WTC11 (cell line): ENCODE measurements at regions not wholly inside any gene's neighbourhood (a gene's known extent, or its start where the extent isn't known, plus 50 kb on each side); places are given as distances from the start of the nearest gene placed in this dataset.

Source experiments
- CREM ChIP-seq: sonication (generic); formaldehyde crosslinking; IDR thresholded peaks from 2 replicates; pipeline ENCODE4 v1.8.1; 2022; ENCODE audit warnings: mild to moderate bottlenecking, missing genetic modification reagents, moderate library complexity
- CTCF ChIP-seq: fragments of 200-600 bp; IDR thresholded peaks from 2 replicates; pipeline ENCODE4 v1.8.0; 2022; ENCODE audit warnings: antibody characterized with exemption
- IRF2 ChIP-seq: sonication (generic); formaldehyde crosslinking; IDR thresholded peaks from 2 replicates; pipeline ENCODE4 v1.8.0; 2022; ENCODE audit warnings: low read depth, missing genetic modification reagents, borderline replicate concordance
- KAT7 ChIP-seq: sonication (generic); formaldehyde crosslinking; IDR thresholded peaks from 2 replicates; pipeline ENCODE4 v1.8.1; 2023; ENCODE audit warnings: missing genetic modification reagents, mild to moderate bottlenecking, borderline replicate concordance
- NR1H2 ChIP-seq: sonication (generic); formaldehyde crosslinking; IDR thresholded peaks from 2 replicates; pipeline ENCODE4 v1.9.0; 2021; ENCODE audit warnings: mild to moderate bottlenecking, moderate library complexity, missing genetic modification reagents
- TEAD1 ChIP-seq: sonication (generic); formaldehyde crosslinking; IDR thresholded peaks from 2 replicates; pipeline ENCODE4 v1.8.0; 2022; ENCODE audit warnings: mild to moderate bottlenecking, missing genetic modification reagents
- TEAD4 ChIP-seq: sonication (generic); formaldehyde crosslinking; IDR thresholded peaks from 2 replicates; pipeline ENCODE4 v1.8.0; 2022; ENCODE audit warnings: mild to moderate bottlenecking, missing genetic modification reagents
- ZNF138 ChIP-seq: sonication (generic); formaldehyde crosslinking; conservative IDR thresholded peaks from 2 replicates; pipeline ENCODE4 v1.8.1; 2022; ENCODE audit warnings: mild to moderate bottlenecking, moderate library complexity, missing genetic modification reagents
- TF ChIP-seq, protein P1 (sequence below): sonication (generic); formaldehyde crosslinking; IDR thresholded peaks from 2 replicates; pipeline ENCODE4 v1.8.0; 2022; ENCODE audit warnings: mild to moderate bottlenecking, missing genetic modification reagents
- TF ChIP-seq, protein P2 (sequence below): sonication (generic); formaldehyde crosslinking; conservative IDR thresholded peaks from 2 replicates; pipeline ENCODE4 v1.8.1; 2023; ENCODE audit warnings: mild to moderate bottlenecking, low read depth, missing genetic modification reagents, moderate library complexity
- TF ChIP-seq, protein P3 (sequence below): sonication (generic); formaldehyde crosslinking; IDR thresholded peaks from 2 replicates; pipeline ENCODE4 v1.8.1; 2022; ENCODE audit warnings: low read depth, missing genetic modification reagents, borderline replicate concordance
- TF ChIP-seq, protein P4 (sequence below): sonication (generic); formaldehyde crosslinking; IDR thresholded peaks from 2 replicates; pipeline ENCODE4 v1.8.0; 2022; ENCODE audit warnings: mild to moderate bottlenecking, missing genetic modification reagents
- TF ChIP-seq, protein P5 (sequence below): sonication (generic); formaldehyde crosslinking; IDR thresholded peaks from 2 replicates; pipeline ENCODE4 v1.8.1; 2022; ENCODE audit warnings: mild to moderate bottlenecking, missing genetic modification reagents, moderate library complexity, borderline replicate concordance

DNA sequence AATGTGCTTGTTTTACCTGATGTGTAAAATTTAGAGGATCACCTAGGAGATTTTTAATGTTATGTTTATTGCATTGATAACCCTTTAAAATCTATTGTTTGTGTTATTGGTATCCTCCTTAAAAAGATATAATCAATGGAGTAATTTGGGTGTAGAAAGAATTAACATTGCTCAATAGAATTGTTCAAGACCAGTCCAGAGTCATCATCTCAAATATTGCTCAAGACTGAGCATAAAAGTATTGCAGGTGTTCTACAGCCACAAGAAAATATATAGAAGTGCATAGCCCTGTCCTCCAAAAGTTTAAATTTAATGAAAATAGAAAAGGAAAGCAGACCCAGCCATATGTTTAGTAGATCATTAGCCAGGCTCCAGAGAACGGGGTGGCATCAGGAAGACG is 102.5 kb upstream of the ARID2 start:
- no peak for TF ChIP-seq CTCF
- TF ChIP-seq, protein P1, sequence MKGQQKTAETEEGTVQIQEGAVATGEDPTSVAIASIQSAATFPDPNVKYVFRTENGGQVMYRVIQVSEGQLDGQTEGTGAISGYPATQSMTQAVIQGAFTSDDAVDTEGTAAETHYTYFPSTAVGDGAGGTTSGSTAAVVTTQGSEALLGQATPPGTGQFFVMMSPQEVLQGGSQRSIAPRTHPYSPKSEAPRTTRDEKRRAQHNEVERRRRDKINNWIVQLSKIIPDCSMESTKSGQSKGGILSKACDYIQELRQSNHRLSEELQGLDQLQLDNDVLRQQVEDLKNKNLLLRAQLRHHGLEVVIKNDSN (CRISPR knock-in tag), result no peak
- TF ChIP-seq, protein P2, sequence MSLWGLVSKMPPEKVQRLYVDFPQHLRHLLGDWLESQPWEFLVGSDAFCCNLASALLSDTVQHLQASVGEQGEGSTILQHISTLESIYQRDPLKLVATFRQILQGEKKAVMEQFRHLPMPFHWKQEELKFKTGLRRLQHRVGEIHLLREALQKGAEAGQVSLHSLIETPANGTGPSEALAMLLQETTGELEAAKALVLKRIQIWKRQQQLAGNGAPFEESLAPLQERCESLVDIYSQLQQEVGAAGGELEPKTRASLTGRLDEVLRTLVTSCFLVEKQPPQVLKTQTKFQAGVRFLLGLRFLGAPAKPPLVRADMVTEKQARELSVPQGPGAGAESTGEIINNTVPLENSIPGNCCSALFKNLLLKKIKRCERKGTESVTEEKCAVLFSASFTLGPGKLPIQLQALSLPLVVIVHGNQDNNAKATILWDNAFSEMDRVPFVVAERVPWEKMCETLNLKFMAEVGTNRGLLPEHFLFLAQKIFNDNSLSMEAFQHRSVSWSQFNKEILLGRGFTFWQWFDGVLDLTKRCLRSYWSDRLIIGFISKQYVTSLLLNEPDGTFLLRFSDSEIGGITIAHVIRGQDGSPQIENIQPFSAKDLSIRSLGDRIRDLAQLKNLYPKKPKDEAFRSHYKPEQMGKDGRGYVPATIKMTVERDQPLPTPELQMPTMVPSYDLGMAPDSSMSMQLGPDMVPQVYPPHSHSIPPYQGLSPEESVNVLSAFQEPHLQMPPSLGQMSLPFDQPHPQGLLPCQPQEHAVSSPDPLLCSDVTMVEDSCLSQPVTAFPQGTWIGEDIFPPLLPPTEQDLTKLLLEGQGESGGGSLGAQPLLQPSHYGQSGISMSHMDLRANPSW (CRISPR knock-in tag), result no peak
- TF ChIP-seq IRF2 (CRISPR knock-in tag), result no peak
- TF ChIP-seq, protein P3, sequence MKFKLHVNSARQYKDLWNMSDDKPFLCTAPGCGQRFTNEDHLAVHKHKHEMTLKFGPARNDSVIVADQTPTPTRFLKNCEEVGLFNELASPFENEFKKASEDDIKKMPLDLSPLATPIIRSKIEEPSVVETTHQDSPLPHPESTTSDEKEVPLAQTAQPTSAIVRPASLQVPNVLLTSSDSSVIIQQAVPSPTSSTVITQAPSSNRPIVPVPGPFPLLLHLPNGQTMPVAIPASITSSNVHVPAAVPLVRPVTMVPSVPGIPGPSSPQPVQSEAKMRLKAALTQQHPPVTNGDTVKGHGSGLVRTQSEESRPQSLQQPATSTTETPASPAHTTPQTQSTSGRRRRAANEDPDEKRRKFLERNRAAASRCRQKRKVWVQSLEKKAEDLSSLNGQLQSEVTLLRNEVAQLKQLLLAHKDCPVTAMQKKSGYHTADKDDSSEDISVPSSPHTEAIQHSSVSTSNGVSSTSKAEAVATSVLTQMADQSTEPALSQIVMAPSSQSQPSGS, result no peak
- TF ChIP-seq TEAD4 (CRISPR knock-in tag), result no peak
- TF ChIP-seq ZNF138 (CRISPR knock-in tag), result no peak
- TF ChIP-seq, protein P4, sequence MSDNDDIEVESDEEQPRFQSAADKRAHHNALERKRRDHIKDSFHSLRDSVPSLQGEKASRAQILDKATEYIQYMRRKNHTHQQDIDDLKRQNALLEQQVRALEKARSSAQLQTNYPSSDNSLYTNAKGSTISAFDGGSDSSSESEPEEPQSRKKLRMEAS (CRISPR knock-in tag), result no peak
- no peak for TF ChIP-seq NR1H2 (CRISPR knock-in tag)
- no peak for TF ChIP-seq TEAD1 (CRISPR knock-in tag)
- no peak for TF ChIP-seq CREM
- no peak for TF ChIP-seq KAT7 (CRISPR knock-in tag)
- TF ChIP-seq, protein P5, sequence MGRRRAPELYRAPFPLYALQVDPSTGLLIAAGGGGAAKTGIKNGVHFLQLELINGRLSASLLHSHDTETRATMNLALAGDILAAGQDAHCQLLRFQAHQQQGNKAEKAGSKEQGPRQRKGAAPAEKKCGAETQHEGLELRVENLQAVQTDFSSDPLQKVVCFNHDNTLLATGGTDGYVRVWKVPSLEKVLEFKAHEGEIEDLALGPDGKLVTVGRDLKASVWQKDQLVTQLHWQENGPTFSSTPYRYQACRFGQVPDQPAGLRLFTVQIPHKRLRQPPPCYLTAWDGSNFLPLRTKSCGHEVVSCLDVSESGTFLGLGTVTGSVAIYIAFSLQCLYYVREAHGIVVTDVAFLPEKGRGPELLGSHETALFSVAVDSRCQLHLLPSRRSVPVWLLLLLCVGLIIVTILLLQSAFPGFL (CRISPR knock-in tag), result no peak
